IPS DF 19.7 (cell line): ENCODE measurements at regions not wholly inside any gene's neighbourhood (a gene's known extent, or its start where the extent isn't known, plus 50 kb on each side); places are given as distances from the start of the nearest gene placed in this dataset.

Experiments used
- DNase-seq: peaks from one replicate; pipeline ENCODE4 v3.0.0-alpha.2; 2013; ENCODE audit warnings: low read depth, low spot score

GRCh38 chr12:42802785-42803189, 213.2 kb upstream of the PRICKLE1 start:
- no peak for DNase-seq

GRCh38 chr12:42801271-42801670, 211.7 kb upstream of the PRICKLE1 start:
- no peak for DNase-seq

- no peak for DNase-seq
Observed at GRCh38 chr12:42799966-42800365, 210.4 kb upstream of the PRICKLE1 start.

DNA sequence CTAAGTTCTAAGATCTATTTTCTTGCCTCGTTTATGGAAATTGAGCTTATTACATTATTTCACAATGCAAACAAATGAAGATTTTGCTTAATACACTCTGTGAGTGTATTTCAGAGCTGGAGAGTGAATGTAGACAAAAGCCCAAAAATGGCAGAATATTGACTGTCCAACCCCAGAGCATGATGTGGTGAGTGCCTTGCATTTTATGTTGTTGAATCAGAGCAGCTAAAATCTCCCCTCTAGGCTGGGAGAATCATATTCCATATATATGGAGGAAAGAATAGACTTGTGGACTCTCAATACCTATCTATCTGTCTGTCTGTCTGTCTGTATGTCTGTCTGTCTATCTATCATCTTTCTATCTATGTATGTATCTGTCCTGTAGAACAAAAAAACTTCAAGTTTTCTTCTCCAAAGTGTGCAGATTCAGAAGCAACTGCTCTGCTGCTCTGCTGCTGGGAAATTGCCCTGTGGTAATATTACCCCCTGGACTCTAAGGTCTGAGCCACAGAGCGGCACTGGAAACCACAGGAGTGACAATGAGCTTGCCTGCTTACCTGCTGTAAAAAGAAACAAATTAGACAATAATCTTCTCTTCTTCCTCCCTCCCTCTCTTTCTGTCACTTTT, 209.4 kb upstream of the PRICKLE1 start:
- DNase-seq, result no peak

DNA sequence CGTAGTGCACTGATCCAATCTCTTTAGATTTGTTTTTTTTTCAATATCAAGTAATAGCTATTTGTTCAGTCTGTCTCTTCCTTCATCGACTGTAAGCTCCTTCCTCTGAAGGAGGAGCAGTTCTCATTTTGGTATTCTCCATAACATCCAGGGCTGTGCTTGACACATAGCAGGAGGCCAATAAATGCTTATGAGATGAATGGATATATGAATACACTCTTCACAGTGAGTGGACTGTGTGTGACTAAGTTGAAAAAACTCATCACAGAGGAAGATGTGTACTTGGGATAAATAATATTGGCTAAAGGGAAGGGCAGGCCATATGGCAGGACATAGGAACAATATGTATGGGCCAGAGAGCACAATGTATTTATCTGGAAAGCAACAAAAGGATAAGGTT, 205.3 kb upstream of the PRICKLE1 start:
- no peak for DNase-seq

GRCh38 chr12:42793166-42793565, 203.6 kb upstream of the PRICKLE1 start:
- DNase-seq, result no peak

GRCh38 chr12:42792265-42792664, 202.7 kb upstream of the PRICKLE1 start:
- DNase-seq, result no peak

DNA sequence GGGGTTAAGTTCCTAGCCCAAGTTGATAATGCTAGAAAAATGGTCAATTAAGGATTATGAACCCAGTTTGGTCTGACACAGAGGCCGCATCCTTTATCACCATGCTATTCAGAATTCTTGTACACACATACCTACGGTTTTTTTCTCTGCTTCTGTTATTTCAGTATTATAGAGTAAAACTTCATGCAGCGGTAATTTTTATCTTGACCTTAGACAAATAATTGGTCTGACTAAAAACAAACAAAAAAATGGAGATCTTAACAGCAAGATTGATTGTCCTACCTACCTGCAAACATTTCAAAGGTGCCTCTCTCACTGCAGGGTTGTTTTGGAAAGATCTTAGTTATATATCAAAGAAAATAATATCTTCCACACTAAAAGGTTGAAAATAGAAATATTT, 201.9 kb upstream of the PRICKLE1 start:
- no peak for DNase-seq

GRCh38 chr12:42790761-42791151, 201.2 kb upstream of the PRICKLE1 start:
- no peak for DNase-seq

- no peak for DNase-seq
Observed at GRCh38 chr12:42789808-42790760, 200.5 kb upstream of the PRICKLE1 start.

GRCh38 chr12:42786400-42787148, 197.0 kb upstream of the PRICKLE1 start:
- DNase-seq, result no peak

- DNase-seq, result no peak
Observed at GRCh38 chr12:42785944-42786343, 196.4 kb upstream of the PRICKLE1 start.

GRCh38 chr12:42780671-42781070, 191.1 kb upstream of the PRICKLE1 start:
- DNase-seq, result no peak

- no peak for DNase-seq
Observed at GRCh38 chr12:42779186-42779859, 189.8 kb upstream of the PRICKLE1 start.

DNA sequence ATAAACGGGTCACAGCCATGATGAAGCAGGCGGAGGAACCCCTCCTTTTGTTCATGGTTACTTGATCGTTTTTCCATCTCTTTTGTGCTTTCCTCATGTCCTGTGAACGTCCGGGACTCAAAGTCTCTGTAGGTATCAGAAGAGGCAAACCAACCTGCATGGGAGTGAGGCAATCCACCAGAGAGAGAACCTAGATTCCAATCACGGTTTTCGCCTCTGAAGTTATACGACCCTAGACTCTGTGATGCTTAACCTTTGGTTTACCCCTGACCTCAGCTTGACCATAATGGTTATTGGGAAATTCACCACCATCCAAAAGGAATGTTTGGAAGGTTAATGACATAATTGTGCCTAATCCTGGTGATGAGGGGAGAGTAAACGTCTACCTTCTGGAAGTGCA, 186.8 kb upstream of the PRICKLE1 start:
- DNase-seq, result no peak

DNA sequence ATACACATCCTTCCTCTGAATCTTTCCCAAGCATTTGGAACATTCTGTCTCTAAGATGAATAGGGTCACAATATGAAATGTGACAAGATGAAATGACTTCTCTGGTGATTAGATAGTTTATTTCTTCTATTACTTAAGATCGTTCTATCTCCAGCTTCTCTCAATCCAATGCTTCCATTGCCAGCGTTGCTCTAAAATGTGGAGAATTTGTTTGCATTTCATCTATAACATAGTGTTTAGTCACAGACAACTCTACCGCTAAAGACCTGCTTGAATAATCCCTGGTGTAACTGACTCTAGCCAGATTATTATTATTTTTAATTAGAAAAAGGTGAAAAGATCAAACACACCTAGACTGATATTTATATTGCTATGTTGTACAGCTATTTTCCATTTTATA, 184.7 kb upstream of the PRICKLE1 start:
- no peak for DNase-seq

GRCh38 chr12:42770261-42770660, 180.7 kb upstream of the PRICKLE1 start:
- no peak for DNase-seq

- DNase-seq, result no peak
Observed at GRCh38 chr12:42769455-42769854, 179.9 kb upstream of the PRICKLE1 start.

- DNase-seq, result no peak
Observed at GRCh38 chr12:42767998-42768397, 178.5 kb upstream of the PRICKLE1 start.

DNA sequence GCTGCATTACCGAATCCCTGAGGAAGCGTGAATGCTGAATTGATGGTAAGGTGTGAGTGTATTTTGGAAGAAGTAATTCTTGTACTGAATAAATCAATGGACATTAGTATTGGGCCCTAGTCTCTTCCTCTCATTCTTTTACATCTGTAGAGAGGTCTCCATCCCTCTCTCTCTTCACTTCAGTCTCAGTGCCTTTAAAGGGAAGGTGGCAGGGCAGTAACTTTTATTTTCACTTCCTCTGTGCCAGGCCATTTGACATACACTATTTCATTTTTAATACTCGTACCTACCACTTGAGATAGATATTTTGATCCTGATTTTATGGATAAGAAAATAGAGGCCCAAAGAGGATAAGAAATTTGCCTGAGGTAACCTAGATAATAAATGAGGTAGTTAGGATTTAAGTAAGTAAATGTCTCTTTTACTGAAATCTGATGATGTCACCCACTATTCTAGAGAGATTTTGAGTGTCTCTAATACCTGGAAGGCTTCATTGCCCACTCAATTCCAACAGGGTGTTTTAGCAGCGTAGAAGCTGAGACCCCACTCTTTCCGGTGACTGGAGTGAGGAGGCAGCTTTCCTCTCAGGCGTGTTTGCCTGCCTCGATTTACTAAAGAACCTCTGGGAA, 177.9 kb upstream of the PRICKLE1 start:
- DNase-seq, result no peak

- no peak for DNase-seq
Observed at GRCh38 chr12:42766754-42767153, 177.2 kb upstream of the PRICKLE1 start.
